Activated T-helper 2 cell treated with anti-CD3 and anti-CD28 coated beads, Interferon-gamma antibody, Interleukin-2, Interleukin-4, amounts not matched to agents 10 μg/mL and 5 μg/mL and 100 μg/mL, durations not matched to agents 14 hours and 24 hours and 36 hours (primary cell): ENCODE measurements at regions not wholly inside any gene's neighbourhood (a gene's known extent, or its start where the extent isn't known, plus 50 kb on each side); places are given as distances from the start of the nearest gene placed in this dataset.

Source experiments
- DNase-seq: peaks from one replicate; pipeline ENCODE4 v3.0.0; 2021; ENCODE audit warnings: low spot score
- H3K27ac Mint-ChIP-seq: one replicate; pipeline ENCODE4 v1.8.0; 2021; ENCODE audit warnings: mixed read lengths
- H3K27me3 Mint-ChIP-seq: one replicate; pipeline ENCODE4 v1.8.0; 2021; ENCODE audit warnings: low read depth, mixed read lengths
- H3K36me3 Mint-ChIP-seq: one replicate; pipeline ENCODE4 v1.8.0; 2021; ENCODE audit warnings: low read depth, mixed read lengths
- H3K4me1 Mint-ChIP-seq: one replicate; pipeline ENCODE4 v1.8.0; 2021; ENCODE audit warnings: low read depth, mixed read lengths
- H3K4me3 Mint-ChIP-seq: one replicate; pipeline ENCODE4 v1.8.0; 2021; ENCODE audit warnings: low read depth, mild to moderate bottlenecking, moderate library complexity, mixed read lengths
- H3K9me3 Mint-ChIP-seq: one replicate; pipeline ENCODE4 v1.8.0; 2021; ENCODE audit warnings: mixed read lengths
- intact Hi-C: fragments of 100-400 bp; cut with micrococcal nuclease; formaldehyde crosslinking; loops from one replicate; pipeline ENCODE4 v1.15.1; 2023

- no peak overlapping the region for H3K27ac Mint-ChIP-seq
- no peaks in the 10 kb centered on the region for H3K36me3 Mint-ChIP-seq
- peaks cover 65% of the 10 kb centered on the region for H3K27me3 Mint-ChIP-seq
- H3K4me3 Mint-ChIP-seq = no peak overlapping the region
- no peak for DNase-seq
- peaks cover 18% of the 10 kb centered on the region for H3K4me1 Mint-ChIP-seq
- intact Hi-C loops = loop anchor here (2.0 to 10.0 kb wide), 3 partner anchors 25 to 453 kb away; no protein-coding TSS in a partner anchor
- no peaks in the 10 kb centered on the region for H3K9me3 Mint-ChIP-seq
These were observed 155.9 kb downstream of the DLEU7 start for GRCh38 chr13:50687545-50687944.

- Mint-ChIP-seq H3K36me3 (no peaks in the 10 kb centered on the region), H3K27ac (no peak overlapping the region), H3K9me3 (no peaks in the 10 kb centered on the region), H3K4me3 (no peak overlapping the region), H3K4me1 (peaks cover 13% of the 10 kb centered on the region), H3K27me3 (peaks cover 55% of the 10 kb centered on the region)
- intact Hi-C loops = no loop called here
- DNase-seq = no peak
These were observed 153.5 kb downstream of the DLEU7 start for GRCh38 chr13:50690006-50690405.

GRCh38 chr13:50691176-50691680, 152.3 kb downstream of the DLEU7 start:
- Mint-ChIP-seq H3K36me3 (no peaks in the 10 kb centered on the region), H3K4me3 (no peak overlapping the region), H3K27ac (no peak overlapping the region), H3K4me1 (peaks cover 12% of the 10 kb centered on the region), H3K9me3 (no peaks in the 10 kb centered on the region), H3K27me3 (peaks cover 56% of the 10 kb centered on the region)
- no peak for DNase-seq
- intact Hi-C loops = no loop called here

DNA sequence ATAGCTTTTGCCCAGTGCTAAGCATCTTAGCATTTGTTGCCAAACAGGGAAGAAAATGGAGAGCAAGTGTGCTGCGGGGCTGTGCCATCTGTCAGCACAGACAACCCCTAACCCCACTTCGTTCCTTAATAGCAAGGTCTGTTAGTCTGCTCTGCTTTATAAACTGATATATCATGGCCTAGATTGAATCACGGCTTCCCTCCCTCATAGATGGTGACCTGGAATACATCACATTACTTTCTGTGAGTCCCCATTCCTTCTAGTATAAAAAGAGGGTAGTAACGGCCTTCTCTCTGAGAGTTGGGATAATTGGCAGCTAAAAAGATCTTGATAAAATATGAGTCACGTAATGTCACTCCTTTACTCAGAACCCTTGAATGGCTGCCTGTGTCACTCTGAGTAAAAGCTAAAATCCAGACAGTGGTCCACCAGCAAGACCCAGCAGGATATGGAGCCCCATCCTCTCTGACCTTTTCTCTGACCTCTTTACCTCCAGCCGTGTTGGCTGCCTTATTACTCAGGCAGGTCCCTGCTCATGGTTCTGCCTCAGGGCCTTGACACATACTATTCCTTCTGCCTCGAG, 151.7 kb downstream of the DLEU7 start:
- Mint-ChIP-seq H3K27me3 (peaks cover 57% of the 10 kb centered on the region), H3K27ac (no peak overlapping the region), H3K9me3 (no peaks in the 10 kb centered on the region), H3K4me3 (no peak overlapping the region), H3K36me3 (no peaks in the 10 kb centered on the region), H3K4me1 (peaks cover 7% of the 10 kb centered on the region)
- intact Hi-C loops = no loop called here
- no peak for DNase-seq

GRCh38 chr13:50692396-50692915, 151.0 kb downstream of the DLEU7 start:
- intact Hi-C loops = no loop called here
- Mint-ChIP-seq H3K36me3 (no peaks in the 10 kb centered on the region), H3K27me3 (peaks cover 60% of the 10 kb centered on the region), H3K9me3 (no peaks in the 10 kb centered on the region), H3K4me3 (no peak overlapping the region), H3K4me1 (peaks cover 3% of the 10 kb centered on the region), H3K27ac (no peak overlapping the region)
- no peak for DNase-seq

DNA sequence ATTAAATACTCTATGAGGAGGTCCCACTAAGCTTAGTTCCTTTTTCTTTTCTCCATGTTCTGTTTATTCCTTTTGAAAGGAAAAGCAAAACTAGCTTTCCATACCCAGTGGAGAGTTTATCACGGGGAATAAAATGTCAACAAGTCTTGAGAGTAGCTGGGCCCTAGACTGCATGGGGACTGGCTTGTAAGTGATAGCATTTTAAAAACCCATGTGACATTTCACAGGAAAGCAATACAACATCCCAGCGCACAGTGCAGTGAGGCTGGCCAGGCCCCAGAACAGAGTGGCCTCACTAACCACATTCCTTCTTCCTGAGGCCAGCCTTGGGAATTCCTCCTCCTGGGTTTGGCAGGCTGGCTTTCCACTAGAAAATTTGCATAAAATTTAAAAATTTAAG, 149.8 kb downstream of the DLEU7 start:
- Mint-ChIP-seq H3K9me3 (no peaks in the 10 kb centered on the region), H3K27me3 (peaks cover 65% of the 10 kb centered on the region), H3K27ac (no peak overlapping the region), H3K36me3 (no peaks in the 10 kb centered on the region), H3K4me3 (no peak overlapping the region), H3K4me1 (peaks cover 3% of the 10 kb centered on the region)
- intact Hi-C loops = no loop called here
- no peak for DNase-seq

GRCh38 chr13:50697746-50698539, 145.5 kb downstream of the DLEU7 start:
- Mint-ChIP-seq H3K27me3 (peaks cover 54% of the 10 kb centered on the region), H3K36me3 (no peaks in the 10 kb centered on the region), H3K4me1 (no peaks in the 10 kb centered on the region), H3K27ac (no peak overlapping the region), H3K9me3 (no peaks in the 10 kb centered on the region), H3K4me3 (no peak overlapping the region)
- intact Hi-C loops = no loop called here
- DNase-seq = no peak

DNA sequence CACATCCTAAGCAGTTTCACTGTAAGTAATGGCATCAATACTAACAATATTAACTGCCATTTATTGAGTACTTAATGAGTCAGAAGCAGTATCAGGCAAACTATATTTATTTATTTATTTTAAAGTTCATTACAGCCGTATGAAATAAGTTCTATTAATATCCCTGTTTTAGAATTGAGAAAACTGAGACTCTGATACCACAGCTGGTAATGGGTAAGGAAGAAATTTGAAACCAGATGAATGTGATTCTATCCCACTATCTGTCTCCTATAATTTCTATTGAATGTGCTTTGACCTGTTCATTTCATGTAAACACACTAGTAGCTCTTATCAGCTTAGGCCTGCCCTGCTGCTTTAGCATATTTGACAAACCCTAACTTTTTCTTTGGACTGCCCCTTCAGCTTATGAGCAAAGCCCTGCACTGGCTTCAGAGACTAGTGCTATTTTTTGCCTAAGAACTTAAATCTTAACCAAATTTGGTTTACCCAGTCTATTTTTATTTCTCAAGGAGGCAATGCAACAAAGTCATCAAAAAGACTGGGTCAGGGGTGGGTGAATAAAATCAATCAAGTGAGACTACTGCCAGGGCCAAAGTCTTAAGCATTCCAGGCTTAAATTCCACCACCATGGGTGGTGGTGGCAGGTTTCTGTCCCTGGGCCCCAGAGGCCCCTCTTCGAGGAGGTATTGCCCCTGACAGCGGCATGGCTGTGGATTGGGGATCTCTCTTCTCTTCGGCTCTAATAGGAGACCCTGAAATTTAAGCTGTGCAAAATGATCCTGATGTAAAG, 143.4 kb downstream of the DLEU7 start:
- no peaks in the 10 kb centered on the region for H3K4me1 Mint-ChIP-seq
- H3K27me3 Mint-ChIP-seq = peaks cover 51% of the 10 kb centered on the region
- no peak overlapping the region for H3K27ac Mint-ChIP-seq
- H3K36me3 Mint-ChIP-seq = no peaks in the 10 kb centered on the region
- intact Hi-C loops = no loop called here
- no peaks in the 10 kb centered on the region for H3K9me3 Mint-ChIP-seq
- no peak for DNase-seq
- H3K4me3 Mint-ChIP-seq = no peak overlapping the region

- Mint-ChIP-seq H3K27ac (no peak overlapping the region), H3K9me3 (no peaks in the 10 kb centered on the region), H3K4me3 (no peak overlapping the region), H3K27me3 (peaks cover 45% of the 10 kb centered on the region), H3K4me1 (no peaks in the 10 kb centered on the region), H3K36me3 (no peaks in the 10 kb centered on the region)
- DNase-seq = no peak
- intact Hi-C loops = no loop called here
These were observed 142.7 kb downstream of the DLEU7 start for GRCh38 chr13:50700664-50701305.

DNA sequence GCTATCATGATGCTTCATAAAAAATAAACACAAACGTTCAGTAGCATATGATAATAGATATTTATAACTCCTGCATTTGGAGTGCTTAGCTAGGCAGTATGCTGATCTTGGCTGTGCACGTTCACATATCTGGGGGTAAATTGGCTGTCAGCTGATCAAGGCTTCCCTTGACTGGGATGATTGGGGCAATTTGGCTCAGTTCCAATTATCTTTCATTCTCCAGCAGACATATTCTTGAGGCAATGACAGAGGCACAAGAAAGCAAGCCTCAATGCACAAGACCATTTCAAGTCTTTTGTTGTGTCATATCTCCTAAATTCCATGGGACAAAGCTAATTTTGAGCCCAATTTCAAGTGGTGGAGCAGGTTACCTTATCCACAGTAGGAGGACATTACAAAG, 142.0 kb downstream of the DLEU7 start:
- Mint-ChIP-seq H3K27me3 (peaks cover 39% of the 10 kb centered on the region), H3K27ac (no peak overlapping the region), H3K9me3 (no peaks in the 10 kb centered on the region), H3K4me3 (no peak overlapping the region), H3K4me1 (no peaks in the 10 kb centered on the region), H3K36me3 (no peaks in the 10 kb centered on the region)
- DNase-seq = no peak
- intact Hi-C loops = no loop called here

DNA sequence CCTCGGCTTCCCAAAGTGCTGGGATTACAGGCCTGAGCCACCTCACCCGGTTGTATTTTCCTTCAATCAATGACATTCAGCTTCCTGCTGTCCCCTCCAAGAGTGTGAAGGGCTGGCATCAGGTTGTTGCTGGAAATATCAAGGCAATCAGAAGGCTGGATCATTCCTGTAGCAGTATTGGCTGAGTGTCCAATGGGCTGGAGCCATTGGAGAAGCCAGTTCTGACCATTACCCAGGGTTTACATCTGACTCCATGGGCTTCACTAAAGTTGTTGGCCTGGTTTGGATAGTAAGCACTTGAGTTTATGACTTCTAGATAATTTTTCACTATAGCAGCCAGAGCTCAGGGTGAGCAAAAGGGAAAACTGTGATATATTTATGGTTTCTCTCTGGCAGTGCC, 137.0 kb downstream of the DLEU7 start:
- no peaks in the 10 kb centered on the region for H3K9me3 Mint-ChIP-seq
- H3K4me3 Mint-ChIP-seq = no peak overlapping the region
- H3K4me1 Mint-ChIP-seq = no peaks in the 10 kb centered on the region
- peaks cover 29% of the 10 kb centered on the region for H3K27me3 Mint-ChIP-seq
- no peak overlapping the region for H3K27ac Mint-ChIP-seq
- no peak for DNase-seq
- H3K36me3 Mint-ChIP-seq = no peaks in the 10 kb centered on the region
- intact Hi-C loops = no loop called here

DNA sequence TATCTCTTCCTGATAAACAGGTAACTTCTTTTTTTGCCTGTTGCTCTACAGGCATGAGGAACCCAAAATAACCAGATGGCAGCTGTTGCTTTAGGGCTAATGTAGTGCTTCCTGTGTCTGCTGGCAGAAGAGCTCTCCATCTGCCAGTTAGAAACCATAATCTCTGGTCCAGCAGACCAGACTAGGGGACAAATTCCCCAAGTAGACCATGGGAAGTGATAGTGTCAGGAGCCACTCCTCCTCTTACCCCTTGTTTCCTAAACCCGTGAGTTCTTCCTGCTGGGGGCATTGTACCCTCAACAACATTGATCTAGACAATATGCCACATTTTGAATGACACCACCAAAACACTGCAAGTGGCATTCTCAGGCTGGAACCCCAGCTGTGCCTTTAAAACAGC, 135.9 kb downstream of the DLEU7 start:
- H3K4me3 Mint-ChIP-seq = no peak overlapping the region
- H3K4me1 Mint-ChIP-seq = peaks cover under 1% of the 10 kb centered on the region
- H3K36me3 Mint-ChIP-seq = no peaks in the 10 kb centered on the region
- H3K27ac Mint-ChIP-seq = no peak overlapping the region
- peaks cover 32% of the 10 kb centered on the region for H3K27me3 Mint-ChIP-seq
- no peak for DNase-seq
- intact Hi-C loops = no loop called here
- no peaks in the 10 kb centered on the region for H3K9me3 Mint-ChIP-seq
